HG03442 (cell line): ENCODE measurements at regions not wholly inside any gene's neighbourhood (a gene's known extent, or its start where the extent isn't known, plus 50 kb on each side); places are given as distances from the start of the nearest gene placed in this dataset.

Experiments used
- ATAC-seq: cut with Tn5 transposase; IDR thresholded peaks from one replicate; pipeline ENCODE4 v1.9.1; 2021; ENCODE audit warnings: mild to moderate bottlenecking, moderate library complexity; ENCODE audit not compliant: unreplicated experiment

GRCh38 chr6:44674226-44675155 lies 287.0 kb downstream of the CDC5L start:
- no peak for ATAC-seq

GRCh38 chr6:44675449-44675848 lies 287.9 kb downstream of the CDC5L start:
- no peak for ATAC-seq

- no peak for ATAC-seq
These were observed 288.8 kb downstream of the CDC5L start for GRCh38 chr6:44676246-44676790.

- no peak for ATAC-seq
These were observed 289.4 kb downstream of the CDC5L start for GRCh38 chr6:44676826-44677433.

GRCh38 chr6:44678252-44678935 lies 290.9 kb downstream of the CDC5L start:
- ATAC-seq, result no peak

GRCh38 chr6:44679438-44680201 lies 292.1 kb downstream of the CDC5L start:
- ATAC-seq, result no peak

GRCh38 chr6:44680202-44680720 lies 292.8 kb downstream of the CDC5L start:
- no peak for ATAC-seq

GRCh38 chr6:44681761-44682160 lies 294.3 kb downstream of the CDC5L start:
- ATAC-seq, result no peak

- ATAC-seq, result no peak
These were observed 294.8 kb downstream of the CDC5L start for GRCh38 chr6:44682280-44682679.

- no peak for ATAC-seq
These were observed 295.7 kb downstream of the CDC5L start for GRCh38 chr6:44682987-44683779.

GRCh38 chr6:44685213-44685612 lies 297.7 kb downstream of the CDC5L start:
- no peak for ATAC-seq

GRCh38 chr6:44696099-44696498 lies 308.6 kb downstream of the CDC5L start:
- ATAC-seq, result no peak

GRCh38 chr6:44696686-44697085 lies 309.2 kb downstream of the CDC5L start:
- ATAC-seq, result no peak

GRCh38 chr6:44697327-44697726 lies 309.8 kb downstream of the CDC5L start:
- ATAC-seq, result no peak

- ATAC-seq, result no peak
These were observed 311.1 kb downstream of the CDC5L start for GRCh38 chr6:44698602-44699001.

- no peak for ATAC-seq
These were observed 311.6 kb downstream of the CDC5L start for GRCh38 chr6:44699082-44699481.

GRCh38 chr6:44699851-44700250 lies 312.3 kb downstream of the CDC5L start:
- no peak for ATAC-seq

- no peak for ATAC-seq
These were observed 312.9 kb downstream of the CDC5L start for GRCh38 chr6:44700422-44700821.

GRCh38 chr6:44701038-44701636 lies 313.6 kb downstream of the CDC5L start:
- no peak for ATAC-seq
